Smooth muscle cell (in vitro differentiated cells): ENCODE measurements at regions not wholly inside any gene's neighbourhood (a gene's known extent, or its start where the extent isn't known, plus 50 kb on each side); places are given as distances from the start of the nearest gene placed in this dataset.

Experiments
- DNase-seq: peaks from one replicate; lab custom pipeline; 2025; ENCODE audit not compliant: unreplicated experiment; lab: John Stamatoyannopoulos, UW
- H2AFZ ChIP-seq: fragments of 200-600 bp; sonication (generic); 2 replicates; pipeline ENCODE4 v1.6.0; 2016; ENCODE audit warnings: antibody characterized with exemption, low read depth, mild to moderate bottlenecking
- H3F3A ChIP-seq: fragments of 200-600 bp; sonication (generic); 2 replicates; pipeline ENCODE4 v1.6.0; 2017; ENCODE audit warnings: antibody characterized with exemption, low read depth
- H3K27ac ChIP-seq: fragments of 200-600 bp; sonication (generic); 2 replicates; pipeline ENCODE4 v1.5.1; 2016; ENCODE audit warnings: low read depth, mild to moderate bottlenecking
- H3K27me3 ChIP-seq: fragments of 200-600 bp; sonication (generic); 2 replicates; pipeline ENCODE4 v1.6.1; 2016; ENCODE audit warnings: low read depth, mild to moderate bottlenecking
- H3K36me3 ChIP-seq: fragments of 200-600 bp; sonication (generic); 2 replicates; pipeline ENCODE4 v1.5.1; 2016; ENCODE audit warnings: low read depth
- H3K4me1 ChIP-seq: fragments of 200-600 bp; sonication (generic); 2 replicates; pipeline ENCODE4 v1.5.1; 2016; ENCODE audit warnings: low read depth
- H3K4me2 ChIP-seq: fragments of 200-600 bp; sonication (generic); 2 replicates; pipeline ENCODE4 v1.6.0; 2016; ENCODE audit warnings: mild to moderate bottlenecking
- H3K4me3 ChIP-seq: fragments of 200-600 bp; sonication (generic); 2 replicates; pipeline ENCODE4 v1.5.1; 2016; ENCODE audit warnings: mild to moderate bottlenecking
- H3K79me2 ChIP-seq: fragments of 200-600 bp; sonication (generic); 2 replicates; pipeline ENCODE4 v1.6.0; 2016; ENCODE audit warnings: low read depth, mild to moderate bottlenecking
- H3K9ac ChIP-seq: fragments of 200-600 bp; sonication (generic); 2 replicates; pipeline ENCODE4 v1.6.0; 2016; ENCODE audit warnings: low read depth
- H3K9me3 ChIP-seq: fragments of 200-600 bp; sonication (generic); replicated peaks from 2 replicates; pipeline ENCODE4 v1.5.1; 2016; ENCODE audit warnings: low read depth
- H4K20me1 ChIP-seq: fragments of 200-600 bp; sonication (generic); 2 replicates; pipeline ENCODE4 v1.6.0; 2016; ENCODE audit warnings: low read depth
- CTCF ChIP-seq: fragments of 200-600 bp; sonication (generic); IDR thresholded peaks from 2 replicates; pipeline ENCODE4 v1.5.1; 2017; ENCODE audit warnings: borderline replicate concordance, mild to moderate bottlenecking, antibody characterized with exemption; ENCODE audit not compliant: insufficient read depth, poor library complexity, severe bottlenecking
- WGBS: methylation state at CpG from one replicate; pipeline ENCODE4 v1.1.7; 2016; ENCODE audit warnings: low lambda C conversion rate; 5-methylcytosine and 5-hydroxymethylcytosine counted together

GRCh38 chr12:92489781-92490180 is 213.0 kb upstream of the PLEKHG7 start:
- H3K9ac ChIP-seq = no peak overlapping the region
- no peak for TF ChIP-seq CTCF

GRCh38 chr12:92488735-92489134 is 214.1 kb upstream of the PLEKHG7 start:
- WGBS = 95% methylated on average over 4 of the region's 4 CpGs
- no peak overlapping the region for H3K4me3 ChIP-seq
- no peaks in the 10 kb centered on the region for H3K9me3 ChIP-seq
- H3K36me3 ChIP-seq = no peaks in the 10 kb centered on the region
- H3K27me3 ChIP-seq = no peaks in the 10 kb centered on the region
- H4K20me1 ChIP-seq = no peaks in the 10 kb centered on the region
- no peak for DNase-seq
- no peak for TF ChIP-seq CTCF
- peaks cover 17% of the 10 kb centered on the region for H3K4me1 ChIP-seq
- H3F3A ChIP-seq = no peaks in the 10 kb centered on the region
- no peak overlapping the region for H2AFZ ChIP-seq
- H3K9ac ChIP-seq = no peak overlapping the region
- no peak overlapping the region for H3K4me2 ChIP-seq
- H3K79me2 ChIP-seq = no peaks in the 10 kb centered on the region
- no peak overlapping the region for H3K27ac ChIP-seq

More at GRCh38 chr12:92489781-92490180, 213.0 kb upstream of the PLEKHG7 start:
- Histone ChIP-seq H3K36me3 (no peaks in the 10 kb centered on the region), H3K4me2 (no peak overlapping the region), H3F3A (no peaks in the 10 kb centered on the region), H3K9me3 (no peaks in the 10 kb centered on the region), H3K27ac (no peak overlapping the region), H3K4me1 (peaks cover 17% of the 10 kb centered on the region), H4K20me1 (no peaks in the 10 kb centered on the region), H3K27me3 (no peaks in the 10 kb centered on the region), H3K79me2 (no peaks in the 10 kb centered on the region), H2AFZ (no peak overlapping the region), H3K4me3 (no peak overlapping the region)
- DNase-seq = no peak
- 85% methylated on average over 4 of the region's 4 CpGs for WGBS

- Histone ChIP-seq H3K9me3 (no peaks in the 10 kb centered on the region), H3K4me1 (peaks cover 17% of the 10 kb centered on the region), H3K36me3 (no peaks in the 10 kb centered on the region), H3K79me2 (no peaks in the 10 kb centered on the region), H3F3A (no peaks in the 10 kb centered on the region), H3K9ac (no peak overlapping the region), H3K4me2 (no peak overlapping the region), H3K4me3 (no peak overlapping the region), H4K20me1 (no peaks in the 10 kb centered on the region), H3K27me3 (no peaks in the 10 kb centered on the region), H2AFZ (no peak overlapping the region), H3K27ac (no peak overlapping the region)
- TF ChIP-seq CTCF = no peak
- DNase-seq = no peak
These were observed 215.7 kb upstream of the PLEKHG7 start for GRCh38 chr12:92487138-92487485.

- H3K27me3 ChIP-seq = no peaks in the 10 kb centered on the region
- no peaks in the 10 kb centered on the region for H3K36me3 ChIP-seq
- H3K4me3 ChIP-seq = no peak overlapping the region
- TF ChIP-seq CTCF = no peak
- H3K79me2 ChIP-seq = no peaks in the 10 kb centered on the region
- no peak for DNase-seq
- no peaks in the 10 kb centered on the region for H3F3A ChIP-seq
- no peak overlapping the region for H2AFZ ChIP-seq
- H3K4me2 ChIP-seq = no peak overlapping the region
- H3K4me1 ChIP-seq = peaks cover 17% of the 10 kb centered on the region
- H3K9ac ChIP-seq = no peak overlapping the region
- H4K20me1 ChIP-seq = no peaks in the 10 kb centered on the region
- no peaks in the 10 kb centered on the region for H3K9me3 ChIP-seq
- WGBS = 43% methylated on average over 3 of the region's 3 CpGs
- no peak overlapping the region for H3K27ac ChIP-seq
These were observed 216.2 kb upstream of the PLEKHG7 start for GRCh38 chr12:92486443-92487137.
